H1 (cell line): ENCODE measurements at regions not wholly inside any gene's neighbourhood (a gene's known extent, or its start where the extent isn't known, plus 50 kb on each side); places are given as distances from the start of the nearest gene placed in this dataset.

Experiments
- CTCF ChIA-PET: fragments of 300-600 bp; sonication (Branson Sonifier 250); formaldehyde crosslinking; loops from one replicate; lab custom pipeline; 2021; ENCODE audit not compliant: partially characterized antibody; lab: Charles Lee
- POLR2A ChIA-PET: fragments of 300-600 bp; sonication (Branson Sonifier 250); formaldehyde crosslinking; loops from one replicate; lab custom pipeline; 2021; ENCODE audit warnings: inconsistent platforms; ENCODE audit not compliant: partially characterized antibody; lab: Charles Lee
- DNase-seq, 2 experiments: peaks; one replicate each; pipeline versions ENCODE4 v3.0.0 to v3.0.0-alpha.2; 2010 to 2022; ENCODE audit warnings: low spot score in 2 of 2, low read depth in 1 of 2, mixed read lengths in 1 of 2
- FAIRE-seq: peaks from 2 replicates; lab custom pipeline; 2011; peaks lifted over from hg19 to GRCh38; lab: Jason Lieb, UNC
- H2AFZ ChIP-seq: 2 replicates; pipeline ENCODE4 v1.8.1; 2012; ENCODE audit warnings: low read length, inconsistent platforms
- H2AK5ac ChIP-seq: 2 replicates; pipeline ENCODE4 v1.6.1; 2013; ENCODE audit warnings: low read depth, low read length
- H2BK120ac ChIP-seq: replicated peaks from 2 replicates; pipeline ENCODE3; 2013; ENCODE audit warnings: low read depth, low read length, inconsistent platforms
- H2BK12ac ChIP-seq: 2 replicates; pipeline ENCODE4 v1.6.1; 2013; ENCODE audit warnings: low read depth, low read length
- H2BK15ac ChIP-seq: 2 replicates; pipeline ENCODE4 v1.6.1; 2013; ENCODE audit warnings: low read length
- H2BK20ac ChIP-seq: 2 replicates; pipeline ENCODE4 v1.6.1; 2013; ENCODE audit warnings: low read length
- H2BK5ac ChIP-seq: 2 replicates; pipeline ENCODE4 v1.6.1; 2013; ENCODE audit warnings: low read depth, low read length
- H3K14ac ChIP-seq: 2 replicates; pipeline ENCODE4 v1.6.1; 2013; ENCODE audit warnings: inconsistent platforms; ENCODE audit not compliant: insufficient read length
- H3K18ac ChIP-seq: 2 replicates; pipeline ENCODE4 v1.6.1; 2013; ENCODE audit warnings: low read length; ENCODE audit errors: extremely low read depth
- H3K23ac ChIP-seq: 2 replicates; pipeline ENCODE4 v1.6.1; 2013; ENCODE audit warnings: inconsistent platforms; ENCODE audit not compliant: insufficient read length
- H3K23me2 ChIP-seq: 2 replicates; pipeline ENCODE4 v1.6.1; 2013; ENCODE audit warnings: low read depth, low read length
- H3K27ac ChIP-seq: 2 replicates; pipeline ENCODE4 v1.6.1; 2011; ENCODE audit warnings: low read depth, low read length, inconsistent platforms
- H3K27me3 ChIP-seq, 4 experiments: replicated peaks in 1 of 4; 1 replicate in 1 of 4; 2 replicates in 3 of 4; pipeline versions ENCODE4 v1.6.1 to v1.8.1; 2011 to 2013; ENCODE audit warnings: low read length in 3 of 4, mild to moderate bottlenecking in 3 of 4, inconsistent platforms in 2 of 4, mixed read lengths in 2 of 4, moderate library complexity in 1 of 4; ENCODE audit not compliant: control insufficient read depth in 3 of 4, insufficient read depth in 3 of 4; ENCODE audit errors: extremely low read depth in 1 of 4
- H3K36me3 ChIP-seq, 4 experiments: 2 replicates each; pipeline versions ENCODE4 v1.6.1 to v1.8.1; 2011 to 2013; ENCODE audit warnings: mild to moderate bottlenecking in 4 of 4, low read length in 3 of 4, moderate library complexity in 2 of 4, control low read depth in 1 of 4, inconsistent platforms in 1 of 4; ENCODE audit not compliant: insufficient read depth in 4 of 4, control insufficient read depth in 2 of 4
- H3K4ac ChIP-seq: replicated peaks from 2 replicates; pipeline ENCODE3; 2013; ENCODE audit warnings: low read length, low read depth, mixed read lengths, inconsistent platforms; ENCODE audit not compliant: insufficient read length
- H3K4me1 ChIP-seq, 4 experiments: replicated peaks in 1 of 4; 1 replicate in 1 of 4; 2 replicates in 3 of 4; pipeline versions ENCODE4 v1.6.1 to v1.8.1; 2011 to 2013; ENCODE audit warnings: low read length in 3 of 4, inconsistent platforms in 2 of 4, mixed read lengths in 1 of 4; ENCODE audit not compliant: insufficient read depth in 4 of 4, control insufficient read depth in 3 of 4
- H3K4me2 ChIP-seq, 2 experiments: 2 replicates each; pipeline versions ENCODE4 v1.6.1 to v1.8.1; 2011 to 2013; ENCODE audit warnings: low read depth in 2 of 2, low read length in 2 of 2, control low read depth in 1 of 2, inconsistent platforms in 1 of 2, mild to moderate bottlenecking in 1 of 2; ENCODE audit not compliant: insufficient read depth in 1 of 2
- H3K4me3 ChIP-seq, 4 experiments: fragments of 200-600, 300-600 bp in 1 of 4; sonication (generic), shearing (Covaris generic), sonication (Bioruptor Twin) in 1 of 4; 2 replicates each; pipeline versions ENCODE4 v1.5.1 to v1.8.1; 2011 to 2016; ENCODE audit warnings: low read length in 4 of 4, low read depth in 3 of 4, control low read depth in 2 of 4, inconsistent platforms in 2 of 4, mild to moderate bottlenecking in 2 of 4, mixed read lengths in 1 of 4, moderate library complexity in 1 of 4; ENCODE audit not compliant: insufficient read depth in 2 of 4; ENCODE audit errors: extremely low read depth in 1 of 4
- H3K56ac ChIP-seq: replicated peaks from 2 replicates; pipeline ENCODE3; 2013; ENCODE audit warnings: low read depth, mild to moderate bottlenecking, mixed read lengths, low read length, inconsistent platforms; ENCODE audit not compliant: insufficient read length
- H3K79me1 ChIP-seq: 2 replicates; pipeline ENCODE4 v1.6.1; 2013; ENCODE audit warnings: low read depth, low read length, control low read depth
- H3K79me2 ChIP-seq, 2 experiments: 2 replicates each; pipeline versions ENCODE4 v1.6.1 to v1.8.1; 2012 to 2013; ENCODE audit warnings: low read length in 2 of 2, mild to moderate bottlenecking in 2 of 2, inconsistent platforms in 1 of 2; ENCODE audit not compliant: insufficient read depth in 2 of 2, control insufficient read depth in 1 of 2
- H3K9ac ChIP-seq, 4 experiments: replicated peaks in 1 of 4; 1 replicate in 1 of 4; 2 replicates in 3 of 4; pipeline versions ENCODE4 v1.6.1 to v1.8.1; 2011 to 2013; ENCODE audit warnings: low read depth in 3 of 4, low read length in 3 of 4, control low read depth in 2 of 4, mild to moderate bottlenecking in 2 of 4, moderate library complexity in 2 of 4, inconsistent platforms in 1 of 4; ENCODE audit errors: extremely low read depth in 1 of 4
- H3K9me3 ChIP-seq, 2 experiments: 2 replicates each; pipeline versions ENCODE4 v1.6.1 to v1.8.1; 2012 to 2013; ENCODE audit warnings: mild to moderate bottlenecking in 2 of 2, moderate library complexity in 2 of 2, control low read depth in 1 of 2, inconsistent platforms in 1 of 2, low read depth in 1 of 2, low read length in 1 of 2, mixed read lengths in 1 of 2; ENCODE audit not compliant: insufficient read depth in 2 of 2
- H4K20me1 ChIP-seq, 2 experiments: replicated peaks in 1 of 2; 2 replicates each; pipeline versions ENCODE3 to v1.8.1; 2011 to 2013; ENCODE audit warnings: inconsistent platforms in 2 of 2, low read length in 2 of 2, mild to moderate bottlenecking in 1 of 2; ENCODE audit not compliant: insufficient read depth in 2 of 2, control insufficient read depth in 1 of 2
- H4K5ac ChIP-seq: 2 replicates; pipeline ENCODE4 v1.6.1; 2013; ENCODE audit warnings: low read length, low read depth, mixed read lengths, inconsistent platforms; ENCODE audit not compliant: insufficient read length
- H4K8ac ChIP-seq: 2 replicates; pipeline ENCODE4 v1.8.0; 2013; ENCODE audit warnings: mild to moderate bottlenecking, moderate library complexity, low read length, inconsistent platforms; ENCODE audit not compliant: insufficient read depth; ENCODE audit errors: extremely low read depth
- H4K91ac ChIP-seq: replicated peaks from 2 replicates; pipeline ENCODE3; 2013; ENCODE audit warnings: low read length, mixed read lengths, inconsistent platforms; ENCODE audit not compliant: insufficient read length
- GTF2F1 ChIP-seq: IDR thresholded peaks from 2 replicates; pipeline ENCODE4 v1.6.1; 2012; ENCODE audit warnings: low read depth, low read length, improper control_type of control experiment, borderline replicate concordance
- JUN ChIP-seq: IDR thresholded peaks from 2 replicates; pipeline ENCODE4 v1.6.1; 2011; ENCODE audit warnings: low read depth, mild to moderate bottlenecking, improper control_type of control experiment, low read length
- POU5F1 ChIP-seq: IDR thresholded peaks from 2 replicates; pipeline ENCODE4 v1.6.1; 2011; ENCODE audit warnings: low read depth, mild to moderate bottlenecking, low read length, moderate library complexity
- RBBP5 ChIP-seq: IDR thresholded peaks from 2 replicates; pipeline ENCODE4 v1.7.1; 2012; ENCODE audit warnings: low read depth, mild to moderate bottlenecking, inconsistent platforms, low read length, moderate library complexity, borderline replicate concordance
- WGBS, 2 experiments: shearing (Covaris generic) in 1 of 2; methylation state at CpG; one replicate each; pipeline versions ENCODE4 v1.1.6 to v1.1.7; 2013 to 2015; ENCODE audit warnings: low lambda C conversion rate in 2 of 2, mixed read lengths in 2 of 2, inconsistent platforms in 1 of 2, low coverage in 1 of 2, missing lambda C conversion rate in 1 of 2; ENCODE audit not compliant: insufficient replicate concordance in 2 of 2, insufficient coverage in 1 of 2, insufficient read length in 1 of 2; ENCODE audit errors: extremely low coverage in 1 of 2, missing lambda C conversion rate in 1 of 2; 5-methylcytosine and 5-hydroxymethylcytosine counted together

- Histone ChIP-seq H2BK20ac (no peak overlapping the region), H2BK120ac (no peak overlapping the region), H3K79me2 (no peaks in the 10 kb centered on the region), H3K23me2 (no peaks in the 10 kb centered on the region), H4K5ac (no peak overlapping the region), H2BK5ac (no peak overlapping the region), H2AK5ac (no peak overlapping the region), H3K4ac (no peak overlapping the region), H2AFZ (no peak overlapping the region), H3K4me3 (no peak overlapping the region), H3K27ac (no peak overlapping the region), H3K14ac (no peak overlapping the region), H3K18ac (no peak overlapping the region), H4K91ac (no peak overlapping the region), H3K23ac (no peak overlapping the region), H3K9me3 (no peaks in the 10 kb centered on the region), H3K4me1 (no peaks in the 10 kb centered on the region), H3K9ac (no peak overlapping the region), H4K20me1 (no peaks in the 10 kb centered on the region), H3K27me3 (no peaks in the 10 kb centered on the region), H3K79me1 (no peaks in the 10 kb centered on the region), H2BK15ac (no peak overlapping the region), H3K36me3 (no peaks in the 10 kb centered on the region), H3K56ac (no peak overlapping the region), H2BK12ac (no peak overlapping the region), H4K8ac (no peak overlapping the region), H3K4me2 (no peak overlapping the region)
- ChIA-PET POLR2A (no interaction called here), CTCF (interaction anchor here (0.9 to 2.3 kb wide), 6 partner anchors 11 to 383 kb away, joined by 3 to 11 read pairs (median 5); no protein-coding TSS in a partner anchor)
- FAIRE-seq = no peak
- WGBS, 2 experiments = 89% methylated on average over 1 of the region's 1 CpG; no CpG with 5 or more reads in 1 of the 2 experiments
- DNase-seq = no peak
- TF ChIP-seq GTF2F1 (no peak), POU5F1 (no peak), JUN (no peak), RBBP5 (no peak)
Measured at GRCh38 chr6:126805861-126806260, 312.6 kb upstream of the RSPO3 start.
